Posterior vena cava (tissue), 2 donors: ENCODE measurements at regions not wholly inside any gene's neighbourhood (a gene's known extent, or its start where the extent isn't known, plus 50 kb on each side); places are given as distances from the start of the nearest gene placed in this dataset.
A peak's percentile ranks its signal among the peaks of the same experiment; 100 is the strongest.

Source experiments
- DNase-seq: peaks from one replicate; pipeline ENCODE4 v3.0.0-alpha.2; 2020; ENCODE audit warnings: low spot score
- intact Hi-C, 2 donors: fragments of 100-400 bp; cut with DNase I; formaldehyde crosslinking; loops; one replicate each; pipeline versions ENCODE4 v1.14.1 to v1.14.2; 2022 to 2023
- donor health status: DM: yes; HTN: yes; CAD: no.
- donor health status: DM: yes; HTN: yes; CAD: no.

DNA sequence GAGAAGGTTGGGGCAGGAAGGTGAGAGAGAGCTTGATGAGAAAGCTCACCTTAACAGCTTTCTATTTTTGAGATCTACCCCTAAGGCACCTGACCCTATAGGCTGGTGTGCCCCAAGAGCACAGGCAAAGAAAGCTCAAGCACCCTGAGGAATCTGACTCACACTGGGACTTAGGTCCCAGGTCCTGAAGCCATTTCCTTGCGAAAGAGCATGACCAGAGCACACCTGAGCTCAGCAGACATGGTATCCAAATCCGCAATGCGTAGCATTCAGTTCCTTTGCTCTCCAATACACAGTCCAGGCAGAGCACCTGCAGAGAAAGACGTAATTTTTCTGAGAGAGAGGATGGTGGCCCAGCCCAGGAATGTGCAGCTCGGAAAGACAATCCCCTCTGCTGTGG, 112.1 kb upstream of the LPP start:
- no peak for DNase-seq
- intact Hi-C loops, result loop anchor here in 1 of 2 donors (5.0 to 10.0 kb wide), 2 partner anchors 287 to 400 kb away; no protein-coding TSS in a partner anchor

DNA sequence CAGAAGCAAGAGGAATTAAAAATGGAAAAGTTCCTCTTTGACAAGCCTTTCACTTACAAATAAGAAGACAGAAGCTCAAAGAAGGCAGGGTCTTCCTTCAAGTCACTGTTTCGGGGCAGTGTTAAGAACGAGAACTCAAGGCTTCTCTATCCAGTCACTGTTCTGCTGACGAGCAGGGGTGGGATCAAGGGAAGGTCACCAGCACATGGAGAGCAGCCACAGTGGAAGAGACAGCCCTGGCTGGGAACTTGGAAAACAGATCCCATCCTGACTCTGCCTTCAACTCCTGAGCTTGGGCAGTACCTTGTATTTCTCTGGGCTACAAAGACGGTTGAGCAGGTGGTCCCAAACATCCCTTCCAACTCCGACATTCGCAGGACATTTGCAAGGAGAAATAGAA, 111.5 kb upstream of the LPP start:
- intact Hi-C loops, result loop anchor here in 1 of 2 donors (5.0 to 10.0 kb wide), 2 partner anchors 288 to 400 kb away; no protein-coding TSS in a partner anchor
- DNase-seq, result no peak

DNA sequence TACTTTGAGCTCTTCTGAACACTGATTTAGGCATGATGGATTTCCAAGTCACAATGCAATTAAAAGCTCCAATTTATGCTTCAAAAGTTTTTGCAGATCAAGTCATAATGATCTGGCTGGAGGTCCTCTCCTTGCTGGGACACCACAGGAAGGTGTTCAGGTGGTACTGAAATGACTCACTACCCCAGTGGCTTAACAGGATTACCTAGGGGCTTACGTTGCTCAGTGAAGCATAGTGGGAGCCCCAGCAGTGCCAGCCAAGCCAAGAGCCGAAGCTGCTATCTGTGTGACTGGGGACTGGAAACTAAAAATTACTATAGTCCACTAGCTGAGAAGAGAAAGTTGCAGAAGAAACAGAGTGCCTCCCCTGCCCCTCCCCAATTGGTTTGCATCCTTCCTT, 110.1 kb upstream of the LPP start:
- no peak for DNase-seq
- intact Hi-C loops, result loop anchor here in 1 of 2 donors (5.0 to 10.0 kb wide), 2 partner anchors 289 to 402 kb away; no protein-coding TSS in a partner anchor

DNA sequence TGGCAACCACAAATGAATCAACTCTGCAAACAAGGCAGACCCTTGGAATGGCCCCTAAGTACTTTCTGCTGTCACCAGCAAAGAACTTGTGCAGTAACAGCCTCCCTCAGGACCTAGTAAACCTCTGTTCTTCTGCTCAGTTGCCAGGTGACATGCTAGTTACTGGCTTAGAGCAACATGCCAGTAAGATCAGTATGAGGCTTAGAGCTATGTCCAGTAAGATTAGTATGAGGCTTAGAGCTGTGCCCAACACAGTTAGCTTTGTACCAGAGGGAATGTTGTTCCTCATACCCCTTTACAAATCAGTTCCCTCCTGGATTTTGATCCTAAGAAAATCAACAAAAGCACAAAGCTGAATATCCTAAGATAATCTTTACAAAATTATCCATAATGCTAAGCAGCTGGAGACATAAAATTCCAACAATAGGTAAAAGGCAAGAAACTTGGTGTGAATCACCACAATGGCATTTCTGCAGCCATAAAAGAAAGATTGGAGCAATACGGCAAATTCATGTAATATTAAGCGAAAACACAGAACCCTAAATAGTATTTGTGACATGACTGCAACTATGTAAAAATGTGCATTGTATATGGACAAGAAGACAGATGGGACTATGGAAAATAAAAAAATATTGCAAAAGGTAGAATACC, 107.3 kb upstream of the LPP start:
- intact Hi-C loops, result loop anchor here in 1 of 2 donors (10.0 kb wide), 1 partner anchor 292 kb away; no protein-coding TSS in a partner anchor
- DNase-seq, result no peak

DNA sequence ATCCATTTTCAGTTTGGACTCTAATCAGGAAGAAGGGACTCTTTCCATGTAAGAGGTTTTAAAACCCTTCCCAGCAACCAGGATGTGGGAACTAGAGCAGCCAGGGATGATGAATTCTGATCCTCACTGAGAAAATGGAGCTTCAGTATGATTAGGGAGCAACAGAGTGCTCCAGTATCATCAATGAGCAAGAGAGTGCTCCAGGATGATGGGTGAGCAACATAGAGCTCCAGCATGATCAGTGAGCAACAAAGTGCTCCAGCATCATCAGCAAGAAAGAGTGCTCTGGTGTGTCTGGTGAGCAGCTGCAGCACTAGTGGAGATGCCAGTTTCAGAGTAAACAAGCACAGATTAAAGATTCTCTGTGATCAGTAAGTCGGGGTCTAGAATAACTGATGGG, 106.4 kb upstream of the LPP start:
- intact Hi-C loops, result loop anchor here in 1 of 2 donors (10.0 kb wide), 1 partner anchor 293 kb away; no protein-coding TSS in a partner anchor
- DNase-seq, result no peak

DNA sequence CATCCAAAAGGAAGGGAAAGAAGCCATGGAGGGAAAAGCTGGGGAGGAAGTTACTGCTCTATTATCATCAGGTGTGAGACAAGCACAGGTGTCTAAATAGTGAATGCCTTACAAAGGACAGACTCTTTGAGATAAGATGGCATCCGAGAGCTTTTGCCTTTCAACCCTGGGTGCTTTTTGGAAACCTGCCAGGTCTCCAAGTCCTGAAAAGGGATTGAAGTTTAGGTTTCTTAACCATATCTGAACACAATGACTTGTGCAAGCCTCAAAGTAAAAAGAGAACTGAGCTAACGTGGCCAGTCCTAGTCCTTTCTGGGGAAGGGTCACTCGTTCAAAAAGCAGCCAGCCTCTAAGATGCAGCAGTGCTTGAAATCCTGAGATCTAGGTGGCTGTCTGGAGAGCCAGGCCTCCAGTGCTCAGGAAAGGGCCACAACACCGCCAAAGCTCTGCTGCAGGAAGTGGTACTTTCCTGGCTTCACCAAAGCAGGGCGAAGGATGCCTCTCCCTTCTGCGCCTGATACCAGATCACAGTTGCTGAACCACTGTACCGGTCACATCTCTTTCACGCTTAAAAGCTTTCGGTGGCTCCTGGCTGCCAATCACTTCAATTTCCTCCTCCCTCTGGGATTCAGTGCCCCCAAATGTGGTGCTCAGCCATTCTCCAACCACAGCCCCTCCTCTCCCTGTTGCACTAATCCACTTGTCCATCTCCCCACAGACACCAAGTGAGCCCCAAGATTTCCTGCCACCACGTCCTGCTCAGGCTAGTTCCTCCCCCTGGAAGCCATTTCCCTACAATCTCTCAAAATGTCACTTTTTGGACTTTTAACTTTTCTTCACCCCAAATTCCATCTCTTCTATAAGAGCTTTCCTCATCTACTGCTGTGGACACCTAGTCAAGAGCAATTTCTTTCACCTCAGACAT, 104.1 kb upstream of the LPP start:
- intact Hi-C loops, result loop anchor here (5.0 to 10.0 kb wide), 3 partner anchors 175 to 303 kb away; partner anchors contain the start of gene BCL6 (in 1 of the 2)
- DNase-seq, result no peak

DNA sequence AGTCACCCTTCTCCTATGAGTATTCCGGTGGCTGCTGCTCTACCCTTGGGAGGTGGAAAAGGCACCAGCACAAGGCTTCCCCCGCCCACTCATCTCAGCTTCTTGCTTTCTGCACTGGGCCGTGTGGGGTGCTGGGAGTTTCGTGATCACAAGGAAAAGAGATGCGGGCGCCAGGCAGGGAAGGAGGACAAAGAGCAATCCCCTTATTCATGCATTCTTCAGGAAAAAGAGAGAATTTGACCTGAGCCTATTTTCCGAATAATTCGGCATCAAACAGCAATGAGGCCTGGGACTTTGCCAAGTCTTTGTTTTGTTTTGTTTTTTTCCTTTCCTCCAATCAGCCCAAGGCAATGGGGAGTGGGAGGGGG, 102.2 kb upstream of the LPP start:
- peak; percentile 89 for DNase-seq
- intact Hi-C loops, result loop anchor here in 1 of 2 donors (5.0 to 10.0 kb wide), 2 partner anchors 173 to 304 kb away; partner anchors contain the start of gene BCL6

DNA sequence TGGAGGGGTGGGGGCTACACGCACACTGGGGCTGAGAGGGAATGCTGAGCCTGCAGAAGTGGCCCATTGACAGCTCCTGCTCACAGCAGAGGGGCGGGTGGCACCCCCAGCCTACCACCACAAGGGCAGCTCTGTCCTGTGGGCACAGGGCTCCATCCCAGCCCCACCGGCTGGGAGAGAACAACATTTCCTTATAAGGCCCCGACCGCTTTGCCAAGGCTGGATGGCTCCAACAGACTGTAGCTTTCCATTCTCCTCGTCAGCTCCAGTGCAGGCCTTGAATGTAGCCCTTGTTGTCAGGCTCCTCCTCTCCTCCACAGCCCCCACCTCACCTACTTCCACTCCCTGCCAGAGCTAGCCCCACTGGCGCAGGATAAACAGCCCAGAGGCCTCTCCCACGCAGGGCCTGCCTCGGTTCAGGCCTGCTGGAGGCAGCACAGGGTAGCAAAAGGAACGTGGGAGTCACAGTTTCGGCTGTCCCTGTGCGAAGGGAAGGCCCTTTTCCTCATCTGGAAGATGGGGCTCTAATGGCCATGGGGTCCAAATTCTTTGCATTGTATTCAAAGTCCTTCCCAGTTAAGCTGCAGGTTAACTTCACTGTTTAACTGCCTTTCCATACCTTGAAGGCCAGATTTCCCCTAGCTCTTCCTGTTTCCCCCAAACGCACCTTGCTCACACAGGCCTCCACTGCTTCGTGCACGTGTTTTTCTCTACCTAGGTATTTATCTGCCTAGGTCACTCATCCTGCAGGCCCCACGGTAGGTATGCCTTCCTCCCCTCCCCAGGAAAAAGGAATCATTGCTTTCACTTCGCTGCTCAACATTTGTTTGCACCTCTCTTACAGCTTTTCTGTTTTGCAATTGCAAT, 101.6 kb upstream of the LPP start:
- intact Hi-C loops, result loop anchor here in 1 of 2 donors (5.0 to 10.0 kb wide), 2 partner anchors 172 to 305 kb away; partner anchors contain the start of gene BCL6
- DNase-seq, result peak; percentile 95

DNA sequence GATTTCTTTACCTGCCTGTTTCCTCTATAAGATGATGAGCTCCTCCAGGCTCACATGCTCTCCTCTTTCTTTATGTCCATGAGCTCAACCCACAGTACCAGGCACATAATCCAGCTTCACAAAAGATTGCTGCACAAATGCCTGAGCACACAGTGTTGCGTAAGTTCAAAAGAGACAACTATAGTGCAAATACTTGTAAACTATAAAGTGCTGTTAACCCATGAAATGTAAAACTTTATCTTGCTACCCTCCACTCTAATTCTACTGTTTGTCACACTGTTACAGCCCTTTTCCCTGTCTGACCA, 101.0 kb upstream of the LPP start:
- intact Hi-C loops, result loop anchor here in 1 of 2 donors (5.0 to 10.0 kb wide), 2 partner anchors 172 to 306 kb away; partner anchors contain the start of gene BCL6
- DNase-seq, result no peak

DNA sequence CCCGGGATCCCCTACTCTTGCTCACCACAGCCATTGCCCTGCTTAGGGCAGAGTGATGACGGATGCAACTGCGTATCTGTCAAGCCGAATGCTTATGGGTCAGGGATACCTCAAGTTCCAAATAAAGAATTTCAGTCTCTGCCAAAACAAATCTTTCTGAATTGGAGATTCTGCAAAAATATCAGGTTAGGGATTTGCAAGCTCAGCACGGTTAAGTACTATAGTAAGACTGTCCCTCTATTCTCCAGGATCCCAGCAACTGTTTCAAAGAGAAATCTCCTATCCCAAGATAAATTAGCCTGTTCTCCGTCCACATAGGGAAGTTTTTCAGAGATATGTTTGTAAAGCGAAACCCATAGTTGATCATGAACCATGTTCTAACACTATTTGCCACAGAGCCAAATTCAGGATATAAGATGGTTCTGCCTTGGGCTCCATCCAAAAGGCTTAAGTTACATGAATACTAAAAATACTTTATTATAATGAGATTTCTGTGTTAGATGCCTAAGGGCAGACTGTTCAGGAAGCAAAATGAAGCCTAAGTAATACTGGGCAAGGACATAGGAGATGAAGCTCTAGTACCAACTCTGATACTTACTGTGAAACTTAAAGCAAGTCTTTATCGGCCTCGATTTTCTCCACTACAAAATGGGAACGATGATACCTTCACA, 100.1 kb upstream of the LPP start:
- intact Hi-C loops, result loop anchor here in 1 of 2 donors (5.0 to 10.0 kb wide), 2 partner anchors 171 to 307 kb away; partner anchors contain the start of gene BCL6
- DNase-seq, result no peak

DNA sequence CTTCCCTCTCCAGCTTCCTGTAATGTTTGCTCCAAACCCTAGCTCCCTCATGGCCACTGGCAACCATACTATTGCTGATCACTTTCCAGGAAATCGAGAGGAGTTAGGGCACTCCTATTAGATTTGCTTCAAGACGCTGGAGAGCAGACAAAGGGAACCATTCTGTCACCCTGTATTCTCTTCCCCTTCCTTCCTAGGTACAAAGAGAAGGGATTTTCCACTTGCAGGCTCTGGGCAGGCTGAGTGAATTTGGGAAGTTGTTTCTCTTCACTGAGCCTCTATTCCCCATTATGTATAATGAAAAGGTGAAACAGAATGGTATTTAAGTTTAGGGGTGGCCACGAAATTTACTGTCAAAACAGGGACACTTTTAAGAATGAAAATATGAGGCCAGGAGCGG, 99.4 kb upstream of the LPP start:
- intact Hi-C loops, result loop anchor here in 1 of 2 donors (5.0 to 10.0 kb wide), 2 partner anchors 170 to 307 kb away; partner anchors contain the start of gene BCL6
- DNase-seq, result no peak

DNA sequence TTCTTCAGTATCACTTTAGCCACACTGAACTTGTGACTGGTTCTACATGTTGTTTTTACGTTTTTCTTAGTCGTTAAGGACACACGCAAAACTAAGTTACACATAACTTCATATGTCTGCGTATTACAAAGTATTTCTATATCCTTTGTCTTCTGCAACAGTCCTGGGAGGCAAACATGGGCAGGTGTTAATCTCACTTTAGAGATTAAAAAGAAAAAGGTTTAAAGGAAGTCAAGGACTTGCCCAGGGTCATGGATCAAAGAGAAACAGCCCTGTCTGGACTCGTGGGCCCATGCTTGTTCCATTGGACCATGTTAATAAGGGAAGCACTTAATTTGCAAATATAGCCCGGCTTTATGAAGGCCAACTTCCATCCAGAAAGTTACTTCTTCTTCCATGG, 98.6 kb upstream of the LPP start:
- DNase-seq, result no peak
- intact Hi-C loops, result loop anchor here in 1 of 2 donors (10.0 kb wide), 1 partner anchor 169 kb away; no protein-coding TSS in a partner anchor

DNA sequence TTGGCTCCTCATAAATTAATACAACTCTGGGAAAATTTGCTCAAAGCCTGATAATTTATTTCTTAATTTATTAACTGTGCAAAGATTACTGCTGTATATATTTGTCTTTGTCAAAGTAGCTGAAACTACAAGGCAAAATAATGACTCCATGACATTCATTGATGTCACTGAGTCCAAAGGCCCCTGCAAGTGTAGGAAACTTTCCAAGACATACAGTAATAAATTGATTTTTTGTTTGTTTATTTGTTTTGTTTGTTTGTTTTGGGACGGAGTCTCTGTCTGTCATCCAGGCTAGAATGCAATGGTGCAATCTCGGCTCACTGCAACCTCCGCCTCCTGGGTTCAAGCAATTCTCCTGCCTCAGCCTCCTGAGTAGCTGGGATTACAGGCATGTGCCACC, 96.8 kb upstream of the LPP start:
- intact Hi-C loops, result loop anchor here in 1 of 2 donors (10.0 kb wide), 1 partner anchor 168 kb away; no protein-coding TSS in a partner anchor
- no peak for DNase-seq

DNA sequence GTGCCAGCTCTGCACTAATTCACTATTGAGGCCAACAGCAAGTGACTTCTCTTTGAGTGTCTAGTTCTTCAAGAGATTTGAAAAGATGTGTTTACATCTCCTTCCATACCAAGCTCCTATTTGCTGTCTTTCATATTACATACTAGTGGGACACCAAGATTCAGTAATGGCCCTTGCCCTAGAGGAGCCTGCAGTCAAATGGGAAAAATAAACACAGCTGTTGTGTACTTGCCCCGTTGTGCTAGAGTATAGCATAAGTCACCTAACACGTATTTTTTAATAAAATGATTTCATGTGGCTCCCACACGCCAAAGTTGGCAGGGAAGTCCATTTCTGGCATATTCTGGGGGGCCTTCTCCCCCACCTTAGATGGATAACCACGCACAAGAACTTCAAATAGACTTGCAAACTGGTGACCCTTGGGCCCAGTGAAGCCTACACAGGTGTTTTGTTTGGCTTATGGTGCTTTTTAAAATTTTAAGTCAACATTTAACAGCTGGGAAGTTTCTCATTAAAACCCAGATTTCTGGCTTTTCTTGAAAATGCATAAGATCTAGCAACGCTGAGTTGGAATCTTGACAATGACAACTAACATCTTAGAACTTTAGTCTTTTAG, 95.3 kb upstream of the LPP start:
- intact Hi-C loops, result loop anchor here in 1 of 2 donors (10.0 kb wide), 1 partner anchor 166 kb away; no protein-coding TSS in a partner anchor
- no peak for DNase-seq

DNA sequence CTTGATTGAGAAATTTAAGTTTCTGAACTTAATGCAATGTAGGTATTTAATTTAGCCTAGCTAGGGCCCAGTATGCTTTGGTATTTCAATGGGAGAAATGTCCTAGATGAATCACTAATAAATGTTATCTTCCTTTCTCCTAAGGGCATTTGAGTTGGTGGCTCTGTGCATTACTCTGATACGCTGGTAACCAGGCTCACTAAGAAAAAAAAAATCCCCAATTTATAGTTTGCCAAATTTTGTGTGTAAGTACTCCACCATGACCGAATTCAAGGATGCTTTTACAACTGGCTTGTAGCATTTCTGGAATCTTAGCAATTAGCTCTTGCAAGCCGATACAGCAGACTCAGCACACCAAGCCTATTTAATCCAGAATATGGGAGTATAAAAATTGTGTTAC, 94.6 kb upstream of the LPP start:
- no peak for DNase-seq
- intact Hi-C loops, result loop anchor here in 1 of 2 donors (10.0 kb wide), 1 partner anchor 165 kb away; no protein-coding TSS in a partner anchor

DNA sequence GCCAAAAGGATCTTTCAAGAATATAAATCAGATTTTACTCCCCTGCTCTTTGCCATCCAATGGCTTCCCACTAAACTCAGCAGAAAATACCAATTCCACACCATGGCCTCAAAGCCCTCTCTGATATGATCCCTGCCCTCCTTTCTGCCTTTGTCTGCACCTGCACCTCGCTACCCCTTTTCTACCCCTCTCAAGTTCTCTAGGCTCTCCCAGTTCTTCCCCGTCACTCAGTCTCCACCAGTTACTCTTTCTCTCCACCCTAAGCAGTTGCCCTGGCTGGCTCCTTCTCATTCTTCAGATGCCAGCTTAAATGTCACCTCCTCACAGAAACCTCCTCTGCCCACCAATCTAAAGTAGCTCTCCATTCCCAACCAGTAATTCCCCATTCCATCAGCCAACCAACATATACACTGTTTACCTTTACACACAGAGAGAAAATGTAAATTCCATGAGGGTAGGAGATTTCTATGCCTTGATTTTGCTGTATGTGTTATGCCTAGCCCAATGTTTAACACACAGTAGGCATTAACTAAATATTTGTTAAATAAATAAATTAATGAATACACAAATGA, 93.6 kb upstream of the LPP start:
- no peak for DNase-seq
- intact Hi-C loops, result no loop called here

DNA sequence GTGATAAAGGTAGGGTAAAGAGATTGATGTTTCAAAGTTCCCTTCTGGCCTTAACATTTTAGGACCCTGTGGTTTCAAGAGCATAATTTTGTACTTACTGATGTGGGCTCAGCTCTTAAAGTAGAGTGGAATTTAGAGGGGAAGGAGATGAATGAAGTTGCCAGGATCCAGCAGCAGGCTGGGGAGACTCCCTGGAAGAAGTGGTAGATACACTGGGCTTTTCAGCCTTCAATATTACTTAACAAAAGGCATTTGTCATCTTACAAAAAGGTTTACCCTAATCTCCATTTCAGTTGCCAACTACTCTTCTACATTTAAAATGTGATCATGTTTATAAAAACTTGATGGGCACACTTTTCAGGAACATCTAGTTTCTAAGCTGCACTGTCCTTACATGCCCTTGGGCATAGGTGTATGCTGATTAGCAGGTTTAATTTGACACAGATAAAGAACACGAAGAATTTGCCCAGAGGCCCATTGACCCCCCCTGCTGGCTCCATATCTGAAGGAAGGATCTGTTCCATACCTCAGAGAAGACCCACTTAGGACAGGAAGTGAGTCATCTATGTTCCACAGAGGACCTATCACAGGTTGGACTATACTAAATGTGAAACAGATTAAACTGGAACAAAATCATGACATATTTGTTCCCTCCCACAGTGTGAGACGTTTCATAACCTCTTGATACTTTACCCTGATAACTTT, 93.0 kb upstream of the LPP start:
- intact Hi-C loops, result no loop called here
- no peak for DNase-seq
